NCI-H510A treated with DMSO at 0.1 percent for 48 hours (cell line): ENCODE measurements at regions not wholly inside any gene's neighbourhood (a gene's known extent, or its start where the extent isn't known, plus 50 kb on each side); places are given as distances from the start of the nearest gene placed in this dataset.

Experiments
- DNase-seq: peaks from one replicate; lab custom pipeline; 2025; lab: John Stamatoyannopoulos, UW

- DNase-seq: no peak
Measured at GRCh38 chr11:32161293-32161692, 70.4 kb downstream of the RCN1 start.

DNA sequence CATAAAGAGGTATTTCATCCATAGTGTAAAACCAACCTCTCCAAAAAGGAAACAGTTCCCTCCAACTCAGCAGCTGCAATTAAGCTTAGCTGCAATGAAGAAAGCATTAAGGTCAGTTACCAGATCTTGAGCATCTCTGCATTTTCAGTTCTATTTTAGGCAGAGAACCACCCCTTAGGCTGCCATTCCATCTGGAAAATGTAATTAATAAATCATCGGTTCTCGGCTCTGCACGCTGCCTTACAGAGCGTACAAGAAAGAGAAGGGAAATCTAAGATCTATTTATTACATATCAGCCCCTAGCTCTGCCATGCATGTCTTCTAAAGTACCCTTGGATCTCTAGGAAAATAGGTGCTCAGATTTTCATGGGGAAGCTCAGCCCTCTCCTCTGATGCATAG, 71.5 kb downstream of the RCN1 start:
- no peak for DNase-seq

DNA sequence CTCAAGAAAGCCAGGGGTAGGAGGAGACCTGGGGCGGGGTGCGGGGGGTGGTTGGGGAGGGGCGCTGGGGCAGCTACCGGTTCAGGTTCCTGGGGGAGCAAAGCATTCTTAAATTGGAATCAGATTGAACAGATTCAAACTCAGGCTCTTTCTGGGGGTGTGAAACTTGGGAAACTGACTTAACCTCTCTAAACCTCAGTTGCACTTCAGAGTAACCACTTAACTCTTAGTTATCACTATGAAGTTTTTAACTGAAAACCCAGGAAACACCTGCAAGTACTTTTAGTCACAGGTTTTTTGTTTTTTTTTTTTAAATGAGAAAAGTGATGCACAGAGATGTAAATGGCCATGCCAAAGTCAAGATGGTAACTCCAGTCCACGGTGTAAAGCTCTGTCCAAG, 72.0 kb downstream of the RCN1 start:
- no peak for DNase-seq

GRCh38 chr11:32163557-32163956, 72.7 kb downstream of the RCN1 start:
- no peak for DNase-seq

DNA sequence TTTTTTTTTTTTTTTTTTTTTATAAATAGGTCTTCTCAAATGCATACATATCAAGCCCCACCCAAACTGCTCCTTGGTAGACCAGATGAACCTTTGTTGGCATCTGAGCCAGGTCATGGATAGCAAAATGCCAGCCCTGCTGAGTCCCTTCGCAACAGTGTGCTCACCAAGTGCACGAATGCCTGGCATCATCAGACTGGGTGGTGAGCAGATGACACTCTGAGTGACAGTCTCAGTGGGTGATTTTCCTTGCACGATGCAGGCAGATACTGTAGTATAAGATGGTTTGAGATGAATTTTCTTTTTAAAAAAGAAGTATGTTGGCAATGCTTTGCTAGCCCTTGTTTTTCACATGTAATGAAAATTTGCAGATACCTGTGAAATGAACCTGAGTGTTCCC, 74.0 kb downstream of the RCN1 start:
- DNase-seq: no peak

GRCh38 chr11:32168924-32169323, 78.0 kb downstream of the RCN1 start:
- DNase-seq: no peak

GRCh38 chr11:32171445-32171844, 80.6 kb downstream of the RCN1 start:
- DNase-seq: no peak

GRCh38 chr11:32172041-32172847, 81.4 kb downstream of the RCN1 start:
- DNase-seq: no peak

- no peak for DNase-seq
Measured at GRCh38 chr11:32172848-32173834, 82.3 kb downstream of the RCN1 start.

DNA sequence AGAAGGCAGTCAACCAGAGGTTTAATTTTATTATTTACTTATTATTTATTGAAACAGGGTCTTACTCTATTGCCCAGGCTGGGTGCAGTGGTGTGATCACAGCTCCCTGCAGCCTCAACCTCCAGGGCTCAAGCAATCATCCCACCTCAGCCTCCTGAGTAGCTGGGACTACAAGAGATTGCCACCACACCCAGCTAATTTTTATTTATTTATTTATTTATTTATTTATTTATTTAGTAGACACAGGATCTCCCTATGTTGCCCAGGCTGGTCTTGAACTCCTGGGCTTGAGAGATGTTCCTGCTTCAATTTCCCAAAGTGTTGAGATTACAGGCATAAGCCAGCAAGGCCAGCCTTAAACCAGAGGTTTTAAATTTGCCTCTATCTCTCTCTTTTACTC, 83.1 kb downstream of the RCN1 start:
- DNase-seq: no peak

DNA sequence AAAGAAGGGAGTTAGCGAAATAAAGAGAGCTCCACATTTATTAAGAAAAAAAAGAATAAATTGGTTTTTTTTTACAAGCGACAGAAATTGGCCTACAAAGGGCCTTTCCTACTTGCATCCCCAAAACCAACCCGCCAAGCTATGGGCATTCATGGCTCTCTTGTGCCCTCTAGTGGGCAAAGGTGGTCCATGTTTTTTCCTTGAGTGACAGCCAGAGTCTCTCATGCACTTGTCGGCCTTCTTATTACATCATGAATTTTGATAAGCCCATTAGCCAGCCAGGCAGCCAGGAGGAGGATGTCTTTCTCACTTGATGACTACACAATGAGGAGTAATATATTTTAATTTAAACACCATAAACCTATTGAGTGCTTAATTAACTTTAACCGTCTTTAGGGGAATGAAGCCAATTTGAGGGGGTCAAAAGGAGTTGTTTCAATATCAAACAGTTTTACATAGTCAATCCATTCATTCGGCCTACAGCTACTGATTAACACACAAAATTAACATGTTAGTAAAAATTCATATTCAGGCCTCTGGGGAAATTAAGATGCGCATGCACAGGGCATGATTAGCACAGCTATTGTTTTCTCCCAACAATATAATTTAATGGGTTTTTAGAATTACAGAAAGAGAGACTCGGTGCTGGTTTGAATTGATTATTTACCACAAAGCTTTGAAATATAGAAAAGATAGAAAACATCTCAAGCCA, 85.5 kb downstream of the RCN1 start:
- peak; percentile 42 for DNase-seq

DNA sequence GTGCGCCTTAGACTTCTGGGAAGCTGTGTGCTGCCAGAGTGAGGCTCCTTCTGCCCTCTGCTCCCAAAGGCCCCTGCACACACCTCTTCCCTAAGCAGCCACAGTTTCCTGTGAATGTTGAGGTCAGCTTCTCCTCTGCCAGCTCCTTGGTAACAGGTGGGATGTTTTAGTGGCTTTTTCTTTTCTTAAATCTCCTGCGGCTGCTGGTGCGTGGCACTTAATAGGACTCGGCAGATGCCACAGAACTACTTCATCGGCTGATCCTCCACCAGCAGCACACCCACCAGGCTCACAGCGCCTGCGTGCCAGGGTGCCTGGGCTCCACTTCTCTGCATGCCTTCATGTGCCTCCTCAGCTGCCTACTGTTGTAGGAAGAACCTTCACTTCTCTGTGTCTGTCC, 87.8 kb downstream of the RCN1 start:
- DNase-seq: no peak

DNA sequence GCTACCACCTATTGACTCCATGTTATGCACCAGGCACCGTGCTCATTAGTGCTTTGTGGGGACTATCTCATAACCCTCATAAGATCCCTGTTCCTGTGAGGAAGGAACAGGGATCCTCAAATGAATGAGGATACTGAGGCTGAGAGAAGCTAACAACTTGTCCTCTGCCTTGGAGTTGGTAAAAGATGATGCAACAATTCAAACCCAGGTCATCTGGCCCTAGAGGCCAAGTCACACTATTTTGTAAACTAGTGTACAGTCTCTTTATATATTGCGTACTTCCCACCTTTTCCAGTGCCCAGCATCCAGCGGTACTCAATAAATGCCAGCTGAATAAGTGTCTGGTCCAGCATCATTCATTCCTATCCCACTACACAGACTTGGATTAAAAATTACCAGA, 92.6 kb downstream of the RCN1 start:
- DNase-seq: no peak

DNA sequence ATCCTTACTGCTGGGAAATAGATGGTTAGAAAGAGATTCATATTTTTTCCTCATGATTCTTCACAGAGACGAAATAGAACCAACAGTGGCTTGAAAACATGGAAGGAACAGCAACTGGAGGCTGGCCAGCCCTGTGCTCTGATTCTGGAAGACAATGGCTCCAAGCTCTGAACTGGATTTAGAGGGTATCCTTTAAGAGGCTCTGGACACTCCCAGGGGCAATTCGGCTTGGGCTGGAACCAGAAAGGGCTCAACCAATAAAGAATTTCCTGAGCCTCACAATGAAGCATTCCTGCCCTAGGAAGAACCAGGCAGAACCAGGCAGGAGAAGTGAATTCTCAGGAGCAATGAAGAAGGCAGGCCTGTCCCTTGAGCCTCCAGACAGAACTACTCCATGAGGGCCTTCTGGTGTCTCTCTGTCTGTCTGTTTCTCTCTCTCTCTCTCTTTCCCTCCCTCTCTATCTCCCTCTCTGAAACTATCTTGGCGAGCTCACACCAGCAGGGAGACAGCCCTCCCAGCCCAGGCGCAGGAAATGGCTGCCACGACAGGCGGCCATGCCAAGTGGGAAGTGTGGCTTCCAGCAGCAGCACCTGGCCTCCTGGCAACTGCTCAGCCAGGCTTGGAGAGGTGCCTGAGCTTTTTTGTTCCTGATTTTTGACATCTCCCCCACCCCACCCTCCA, 93.3 kb downstream of the RCN1 start:
- DNase-seq: no peak

GRCh38 chr11:32184723-32185376, 94.0 kb downstream of the RCN1 start:
- no peak for DNase-seq

- no peak for DNase-seq
Measured at GRCh38 chr11:32186118-32186517, 95.2 kb downstream of the RCN1 start.

DNA sequence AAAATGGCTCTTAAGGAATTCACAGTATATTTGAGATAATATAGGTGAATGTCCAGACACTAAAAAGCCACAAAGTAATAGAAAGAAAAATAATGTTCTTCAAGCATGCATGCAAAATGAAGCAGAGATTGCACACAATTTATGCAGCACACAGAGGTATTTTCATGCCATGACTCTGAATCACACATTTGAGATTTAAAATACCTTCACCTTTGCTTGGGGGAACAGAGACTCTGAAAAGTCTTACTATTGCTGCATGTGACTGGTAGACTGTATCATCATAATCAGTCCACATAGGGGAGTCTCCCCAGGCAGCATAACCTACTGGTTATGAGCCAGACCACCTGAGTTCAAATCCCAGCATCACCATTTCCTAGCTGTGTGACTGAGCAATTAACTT, 96.2 kb downstream of the RCN1 start:
- no peak for DNase-seq

DNA sequence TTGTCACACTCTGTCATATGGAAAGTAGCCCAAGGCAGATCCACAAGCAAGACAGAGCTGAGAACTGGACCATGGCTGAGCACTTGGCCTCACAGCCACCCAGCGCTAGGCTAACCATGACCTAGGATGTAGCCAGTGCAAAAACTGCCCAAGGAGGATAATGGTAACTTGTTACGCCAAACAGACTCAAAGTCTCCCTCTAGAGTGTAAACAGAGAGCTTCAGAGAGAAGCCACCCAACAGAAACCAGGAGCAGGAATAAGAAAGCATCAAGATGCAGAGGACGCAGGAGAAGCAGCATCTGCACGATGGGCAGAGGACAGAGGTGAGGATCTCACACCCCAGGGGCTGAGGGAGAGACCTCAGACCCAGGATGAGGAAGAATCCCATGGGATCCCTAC, 97.9 kb downstream of the RCN1 start:
- no peak for DNase-seq

GRCh38 chr11:32196137-32196536, 105.3 kb downstream of the RCN1 start:
- no peak for DNase-seq

DNA sequence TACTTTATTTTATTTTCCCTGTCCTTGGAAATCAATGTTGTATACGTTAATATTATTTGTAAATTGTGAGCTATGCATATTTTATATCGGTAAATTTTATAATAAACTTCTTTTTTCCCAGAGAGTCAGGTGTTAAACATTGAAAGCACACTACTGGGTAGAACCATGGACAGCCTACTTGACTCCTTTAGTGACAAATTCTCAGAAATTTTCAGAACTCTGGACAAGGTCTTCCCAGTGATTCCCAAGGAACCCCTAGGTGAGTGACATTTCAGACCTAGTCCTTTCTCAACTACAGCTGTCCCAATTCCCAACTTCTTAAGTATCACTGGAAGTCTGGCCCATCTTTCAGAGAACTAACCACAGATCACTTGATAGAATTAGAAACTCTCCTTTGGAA, 107.2 kb downstream of the RCN1 start:
- DNase-seq: no peak

GRCh38 chr11:32200136-32200847, 109.4 kb downstream of the RCN1 start:
- DNase-seq: no peak
